Type B pancreatic cell (in vitro differentiated cells): ENCODE measurements at regions not wholly inside any gene's neighbourhood (a gene's known extent, or its start where the extent isn't known, plus 50 kb on each side); places are given as distances from the start of the nearest gene placed in this dataset.
A peak's percentile ranks its signal among the peaks of the same experiment; 100 is the strongest.
"Not testable (repeated sequence)": the region's sequence is repeated elsewhere in the genome, so short reads cannot be mapped to it uniquely, and the experiment has no call there.

Source experiments
- DNase-seq: peaks from one replicate; pipeline ENCODE4 v3.0.0; 2021; ENCODE audit warnings: mixed read lengths; ENCODE audit not compliant: unreplicated experiment; ENCODE audit errors: extremely low spot score
- H3K27ac Mint-ChIP-seq: 2 replicates; pipeline ENCODE4 v1.8.0; 2021; ENCODE audit warnings: mild to moderate bottlenecking, mixed read lengths
- H3K27me3 Mint-ChIP-seq: 2 replicates; pipeline ENCODE4 v1.8.0; 2021; ENCODE audit warnings: mixed read lengths
- H3K36me3 Mint-ChIP-seq: 2 replicates; pipeline ENCODE4 v1.8.0; 2021; ENCODE audit warnings: mixed read lengths
- H3K4me1 Mint-ChIP-seq: one replicate; pipeline ENCODE4 v1.8.0; 2021; ENCODE audit warnings: mixed read lengths; ENCODE audit not compliant: unreplicated experiment
- H3K4me3 Mint-ChIP-seq: 2 replicates; pipeline ENCODE4 v1.8.0; 2021; ENCODE audit warnings: mild to moderate bottlenecking, mixed read lengths
- H3K9me3 Mint-ChIP-seq: 2 replicates; pipeline ENCODE4 v1.8.0; 2021; ENCODE audit warnings: mixed read lengths
- TF ChIP-seq, protein P1 (sequence below): fragments of 200-600 bp; sonication (generic); conservative IDR thresholded peaks from 2 replicates; pipeline ENCODE4 v1.5.0; 2021; ENCODE audit warnings: antibody characterized with exemption, mild to moderate bottlenecking

DNA sequence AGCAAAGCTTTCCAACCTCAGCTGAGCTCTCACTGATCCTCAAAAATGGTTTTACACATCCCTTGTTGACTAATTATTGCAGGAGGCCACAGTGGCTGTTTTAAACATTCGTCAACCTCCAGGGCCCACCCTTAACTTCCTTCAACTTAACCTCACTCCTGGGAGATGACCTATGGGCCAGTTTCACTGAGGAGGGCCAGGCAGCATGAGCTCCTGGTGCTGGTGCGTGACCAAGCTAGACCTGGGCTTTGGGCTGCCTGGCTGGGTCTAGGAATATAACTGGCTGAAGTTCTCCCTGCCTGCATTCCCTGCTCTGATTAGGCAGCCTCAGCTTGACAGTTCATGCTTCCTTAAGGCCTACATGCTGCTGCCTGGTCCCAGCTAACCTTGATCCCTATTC, 273.7 kb upstream of the ATP11B start:
- Mint-ChIP-seq H3K4me3 (no peak overlapping the region), H3K36me3 (no peaks in the 10 kb centered on the region), H3K27ac (no peak overlapping the region), H3K9me3 (peaks cover under 1% of the 10 kb centered on the region), H3K27me3 (no peaks in the 10 kb centered on the region), H3K4me1 (peaks cover 10% of the 10 kb centered on the region)
- no peak for DNase-seq
- TF ChIP-seq, protein P1, sequence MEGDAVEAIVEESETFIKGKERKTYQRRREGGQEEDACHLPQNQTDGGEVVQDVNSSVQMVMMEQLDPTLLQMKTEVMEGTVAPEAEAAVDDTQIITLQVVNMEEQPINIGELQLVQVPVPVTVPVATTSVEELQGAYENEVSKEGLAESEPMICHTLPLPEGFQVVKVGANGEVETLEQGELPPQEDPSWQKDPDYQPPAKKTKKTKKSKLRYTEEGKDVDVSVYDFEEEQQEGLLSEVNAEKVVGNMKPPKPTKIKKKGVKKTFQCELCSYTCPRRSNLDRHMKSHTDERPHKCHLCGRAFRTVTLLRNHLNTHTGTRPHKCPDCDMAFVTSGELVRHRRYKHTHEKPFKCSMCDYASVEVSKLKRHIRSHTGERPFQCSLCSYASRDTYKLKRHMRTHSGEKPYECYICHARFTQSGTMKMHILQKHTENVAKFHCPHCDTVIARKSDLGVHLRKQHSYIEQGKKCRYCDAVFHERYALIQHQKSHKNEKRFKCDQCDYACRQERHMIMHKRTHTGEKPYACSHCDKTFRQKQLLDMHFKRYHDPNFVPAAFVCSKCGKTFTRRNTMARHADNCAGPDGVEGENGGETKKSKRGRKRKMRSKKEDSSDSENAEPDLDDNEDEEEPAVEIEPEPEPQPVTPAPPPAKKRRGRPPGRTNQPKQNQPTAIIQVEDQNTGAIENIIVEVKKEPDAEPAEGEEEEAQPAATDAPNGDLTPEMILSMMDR, result no peak

DNA sequence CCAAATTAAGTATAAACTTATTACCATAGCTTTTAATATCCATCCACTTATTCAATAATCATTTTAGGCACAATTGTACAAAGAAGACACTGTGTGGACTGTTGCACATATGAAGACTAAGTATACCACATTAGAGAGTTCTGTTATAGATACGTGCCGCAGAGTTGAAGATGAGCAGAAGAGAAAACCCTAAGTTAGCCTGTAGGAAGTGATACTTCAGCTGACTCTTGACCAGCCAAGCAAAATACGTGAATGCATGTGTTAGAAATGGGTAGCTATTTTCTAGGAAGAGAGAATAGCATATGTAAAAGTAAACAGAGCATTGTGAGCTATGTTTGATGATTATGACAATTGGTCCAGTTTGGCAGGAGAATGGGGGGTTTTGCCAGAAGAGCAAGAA, 272.0 kb upstream of the ATP11B start:
- Mint-ChIP-seq H3K9me3 (peaks cover 4% of the 10 kb centered on the region), H3K36me3 (no peaks in the 10 kb centered on the region), H3K27me3 (no peaks in the 10 kb centered on the region), H3K27ac (no peak overlapping the region), H3K4me3 (no peak overlapping the region), H3K4me1 (peaks cover 25% of the 10 kb centered on the region)
- TF ChIP-seq, protein P1, result no peak
- no peak for DNase-seq

DNA sequence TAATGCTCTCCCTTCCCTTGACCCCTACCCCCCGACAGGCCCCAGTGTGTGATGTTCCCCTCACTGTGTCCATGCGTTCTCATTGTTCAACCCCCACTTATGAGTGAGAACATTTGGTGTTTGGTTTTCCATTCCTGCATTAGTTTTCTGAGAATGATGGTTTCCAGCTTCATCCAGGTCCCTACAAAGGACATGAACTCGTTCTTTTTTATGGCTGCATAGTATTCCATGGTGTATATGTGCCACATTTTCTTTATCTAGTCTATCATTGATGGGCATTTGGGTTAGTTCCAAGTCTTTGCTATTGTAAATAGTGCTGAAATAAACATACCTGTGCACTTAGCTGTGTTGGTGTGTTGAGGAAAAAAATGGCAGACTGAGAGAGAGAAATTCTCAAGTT, 269.9 kb upstream of the ATP11B start:
- H3K27me3 Mint-ChIP-seq, H3K9me3 Mint-ChIP-seq, DNase-seq, H3K4me3 Mint-ChIP-seq, H3K36me3 Mint-ChIP-seq: not testable (repeated sequence)
- peak overlapping the region; percentile 84 for H3K27ac Mint-ChIP-seq
- H3K4me1 Mint-ChIP-seq, result peaks cover 27% of the 10 kb centered on the region

DNA sequence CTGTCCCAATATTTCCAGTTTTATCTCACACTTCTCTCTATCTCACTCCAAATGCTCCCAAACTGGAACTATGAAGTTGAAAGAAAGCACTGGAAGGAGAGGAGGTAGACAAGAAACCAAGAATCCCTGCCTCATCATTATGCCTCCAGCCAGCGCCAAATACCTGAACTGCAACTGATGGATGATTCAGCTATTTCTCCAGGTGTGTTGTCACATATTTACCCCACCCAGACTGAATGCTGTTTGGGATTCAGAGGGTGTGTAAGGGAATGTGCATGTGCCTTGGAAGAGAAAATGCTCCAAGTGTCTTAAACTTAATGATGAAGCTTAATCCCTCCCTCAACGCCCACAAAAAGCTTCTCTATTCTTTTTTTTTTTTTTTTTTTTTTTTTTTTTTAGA, 269.5 kb upstream of the ATP11B start:
- Mint-ChIP-seq H3K27me3 (no peaks in the 10 kb centered on the region), H3K9me3 (peaks cover 4% of the 10 kb centered on the region), H3K36me3 (no peaks in the 10 kb centered on the region), H3K4me3 (no peak overlapping the region), H3K4me1 (peaks cover 27% of the 10 kb centered on the region), H3K27ac (peak overlapping the region; percentile 84)
- TF ChIP-seq, protein P1, result no peak
- DNase-seq, result no peak

DNA sequence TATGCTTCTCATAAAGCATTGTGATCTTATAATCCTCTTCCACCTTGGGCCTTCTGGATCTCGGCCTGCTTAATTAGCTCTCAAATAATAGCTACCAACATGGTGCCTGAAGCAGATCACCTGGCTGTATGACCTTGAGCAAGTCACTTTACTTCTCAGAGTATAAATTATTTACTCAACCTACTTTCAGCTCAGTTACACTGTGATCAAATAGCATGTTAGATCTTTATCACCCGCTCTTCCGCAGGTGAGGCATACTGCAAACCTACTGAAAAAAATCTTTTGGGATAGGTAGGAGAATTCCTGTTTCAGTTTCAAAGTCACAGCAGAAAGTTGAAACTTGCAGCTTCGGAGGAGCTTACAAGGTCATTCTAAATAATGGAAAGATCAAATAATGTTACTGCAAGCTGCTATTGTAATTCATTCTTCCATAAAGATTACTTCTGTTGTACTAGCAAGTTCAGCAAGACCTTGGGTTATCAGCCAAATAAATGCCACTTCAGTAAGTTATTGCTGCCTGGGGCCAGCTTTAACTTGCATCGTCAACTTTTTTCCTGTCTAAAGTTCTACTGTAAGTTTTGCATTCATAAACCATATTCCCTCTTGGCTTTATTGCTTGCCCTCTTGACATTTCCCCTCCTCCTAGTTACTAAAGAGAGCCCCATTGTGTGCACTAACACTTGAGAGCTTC, 268.4 kb upstream of the ATP11B start:
- H3K27ac Mint-ChIP-seq, result peak overlapping the region; percentile 88
- DNase-seq, result no peak
- TF ChIP-seq, protein P1, result no peak
- no peaks in the 10 kb centered on the region for H3K27me3 Mint-ChIP-seq
- H3K9me3 Mint-ChIP-seq, result peaks cover 4% of the 10 kb centered on the region
- peaks cover 27% of the 10 kb centered on the region for H3K4me1 Mint-ChIP-seq
- peak overlapping the region; percentile 29 for H3K4me3 Mint-ChIP-seq
- no peaks in the 10 kb centered on the region for H3K36me3 Mint-ChIP-seq

DNA sequence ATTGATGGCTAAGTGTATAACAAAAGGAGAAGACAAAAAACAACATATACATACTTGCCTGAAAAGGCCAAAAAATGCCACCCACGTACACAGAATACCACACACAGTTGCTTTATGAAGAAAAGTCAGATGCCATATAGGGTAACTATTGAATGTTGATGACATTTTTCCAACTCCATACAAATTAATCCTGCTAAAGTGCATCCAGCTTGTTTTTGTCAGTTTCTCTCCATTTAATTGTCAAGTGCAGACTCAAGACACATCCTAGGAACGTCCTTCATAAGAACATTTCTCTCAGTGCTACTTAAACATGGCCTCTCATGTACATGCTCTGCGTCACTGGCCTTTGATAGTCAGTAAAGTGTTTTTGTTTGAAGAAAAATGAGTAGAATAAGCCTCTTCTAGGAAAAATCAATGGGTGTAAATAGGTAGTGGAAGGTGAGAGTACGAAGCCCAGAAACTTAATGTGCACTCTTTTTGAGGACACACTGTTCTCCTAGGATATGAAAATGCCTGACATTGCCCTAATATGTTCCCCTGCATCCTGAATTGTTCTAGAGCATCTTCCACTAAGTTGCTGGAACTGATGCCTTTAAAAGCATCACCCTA, 267.4 kb upstream of the ATP11B start:
- H3K9me3 Mint-ChIP-seq, result peaks cover 4% of the 10 kb centered on the region
- H3K4me1 Mint-ChIP-seq, result peaks cover 27% of the 10 kb centered on the region
- H3K27ac Mint-ChIP-seq, result peak overlapping the region; percentile 88
- TF ChIP-seq, protein P1, result no peak
- H3K36me3 Mint-ChIP-seq, result no peaks in the 10 kb centered on the region
- no peaks in the 10 kb centered on the region for H3K27me3 Mint-ChIP-seq
- DNase-seq, result no peak
- no peak overlapping the region for H3K4me3 Mint-ChIP-seq
